ENCODE measurements at regions not wholly inside any gene's neighbourhood (a gene's known extent, or its start where the extent isn't known, plus 50 kb on each side); places are given as distances from the start of the nearest gene placed in this dataset.

GRCh38 chr5:35484241-35484640 lies 133.4 kb upstream of the SPEF2 start:
- intact Hi-C loops (cut with DNase I): no loop called here
- no peak overlapping the region for H3K4me3 ChIP-seq (ENCODE audit: low read length in 3 of 3)
- no peaks in the 10 kb centered on the region for H3K36me3 ChIP-seq (ENCODE audit: control insufficient read depth in 2 of 3, insufficient read depth in 3 of 3, low read length in 3 of 3)
- H3K27ac ChIP-seq (ENCODE audit: low read depth in 2 of 2, low read length in 2 of 2): peak overlapping the region; percentile 40 to 51
- TF ChIP-seq, protein P1, sequence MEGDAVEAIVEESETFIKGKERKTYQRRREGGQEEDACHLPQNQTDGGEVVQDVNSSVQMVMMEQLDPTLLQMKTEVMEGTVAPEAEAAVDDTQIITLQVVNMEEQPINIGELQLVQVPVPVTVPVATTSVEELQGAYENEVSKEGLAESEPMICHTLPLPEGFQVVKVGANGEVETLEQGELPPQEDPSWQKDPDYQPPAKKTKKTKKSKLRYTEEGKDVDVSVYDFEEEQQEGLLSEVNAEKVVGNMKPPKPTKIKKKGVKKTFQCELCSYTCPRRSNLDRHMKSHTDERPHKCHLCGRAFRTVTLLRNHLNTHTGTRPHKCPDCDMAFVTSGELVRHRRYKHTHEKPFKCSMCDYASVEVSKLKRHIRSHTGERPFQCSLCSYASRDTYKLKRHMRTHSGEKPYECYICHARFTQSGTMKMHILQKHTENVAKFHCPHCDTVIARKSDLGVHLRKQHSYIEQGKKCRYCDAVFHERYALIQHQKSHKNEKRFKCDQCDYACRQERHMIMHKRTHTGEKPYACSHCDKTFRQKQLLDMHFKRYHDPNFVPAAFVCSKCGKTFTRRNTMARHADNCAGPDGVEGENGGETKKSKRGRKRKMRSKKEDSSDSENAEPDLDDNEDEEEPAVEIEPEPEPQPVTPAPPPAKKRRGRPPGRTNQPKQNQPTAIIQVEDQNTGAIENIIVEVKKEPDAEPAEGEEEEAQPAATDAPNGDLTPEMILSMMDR (IDR thresholded peaks at IDR 0.05; ENCODE audit: borderline replicate concordance, extremely low read depth, insufficient read depth): no peak
- H3K4me1 ChIP-seq (ENCODE audit: control insufficient read depth in 2 of 3, insufficient read depth in 2 of 3, low read depth in 1 of 3, low read length in 3 of 3): peaks cover 4 to 34% (median 4%) of the 10 kb centered on the region in 3 donors
- peak overlapping the region in 1 of 3 donors; percentile 8 for H3K9ac ChIP-seq (ENCODE audit: low read length in 3 of 3)
- DNase-seq (no peak), FAIRE-seq (no peak)
- no peaks in the 10 kb centered on the region for H3K27me3 ChIP-seq (ENCODE audit: control insufficient read depth, insufficient read depth, low read length)
- no peaks in the 10 kb centered on the region for H3K9me3 ChIP-seq (ENCODE audit: control insufficient read depth in 2 of 3, insufficient read depth in 1 of 3, low read length in 3 of 3)

DNA sequence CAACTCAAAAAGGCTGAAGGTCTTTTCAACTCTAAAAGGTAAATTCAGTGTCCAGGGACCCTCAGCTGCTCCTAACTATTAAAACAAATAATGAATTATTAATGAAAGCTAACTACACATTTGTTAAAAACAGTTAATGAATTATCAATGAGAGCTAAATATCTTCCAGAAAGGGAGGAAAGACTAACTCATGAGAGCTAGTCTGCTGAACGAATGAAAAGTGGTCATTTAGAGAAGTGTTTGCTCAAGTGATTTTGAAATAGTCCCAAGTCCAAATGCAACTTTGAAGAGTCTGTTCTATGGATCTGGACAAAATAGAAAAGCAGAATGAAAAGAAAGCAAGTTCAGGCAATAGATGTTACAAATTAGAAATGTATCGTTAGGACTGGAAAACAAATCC lies 133.9 kb upstream of the SPEF2 start:
- H3K36me3 ChIP-seq (ENCODE audit: control insufficient read depth in 2 of 3, insufficient read depth in 3 of 3, low read length in 3 of 3): no peaks in the 10 kb centered on the region
- no peak overlapping the region for H3K9ac ChIP-seq (ENCODE audit: low read length in 3 of 3)
- intact Hi-C loops (cut with DNase I): no loop called here
- no peak overlapping the region for H3K4me3 ChIP-seq (ENCODE audit: low read length in 3 of 3)
- FAIRE-seq: peak; percentile 96
- H3K4me1 ChIP-seq (ENCODE audit: control insufficient read depth in 2 of 3, insufficient read depth in 2 of 3, low read depth in 1 of 3, low read length in 3 of 3): peaks cover 4 to 34% (median 4%) of the 10 kb centered on the region in 3 donors
- TF ChIP-seq, protein P1 (IDR thresholded peaks at IDR 0.05; ENCODE audit: borderline replicate concordance, extremely low read depth, insufficient read depth): no peak
- H3K27ac ChIP-seq (ENCODE audit: low read depth in 2 of 2, low read length in 2 of 2): no peak overlapping the region
- H3K9me3 ChIP-seq (ENCODE audit: control insufficient read depth in 2 of 3, insufficient read depth in 1 of 3, low read length in 3 of 3): no peaks in the 10 kb centered on the region
- no peaks in the 10 kb centered on the region for H3K27me3 ChIP-seq (ENCODE audit: control insufficient read depth, insufficient read depth, low read length)
- peak in 2 of 5 donors; percentile 40 to 69 for DNase-seq

GRCh38 chr5:35483191-35483590 lies 134.5 kb upstream of the SPEF2 start:
- FAIRE-seq: no peak
- TF ChIP-seq, protein P1 (IDR thresholded peaks at IDR 0.05; ENCODE audit: borderline replicate concordance, extremely low read depth, insufficient read depth): no peak
- no peak overlapping the region for H3K27ac ChIP-seq (ENCODE audit: low read depth in 2 of 2, low read length in 2 of 2)

GRCh38 chr5:35482167-35482755 lies 135.4 kb upstream of the SPEF2 start:
- intact Hi-C loops (cut with DNase I): no loop called here
- FAIRE-seq: no peak

More at GRCh38 chr5:35483191-35483590, 134.5 kb upstream of the SPEF2 start:
- peak in 2 of 5 donors; percentile 48 to 81 for DNase-seq
- no peak overlapping the region for H3K4me3 ChIP-seq (ENCODE audit: low read length in 3 of 3)
- peaks cover 4 to 34% (median 4%) of the 10 kb centered on the region in 3 donors for H3K4me1 ChIP-seq (ENCODE audit: control insufficient read depth in 2 of 3, insufficient read depth in 2 of 3, low read depth in 1 of 3, low read length in 3 of 3)
- H3K9me3 ChIP-seq (ENCODE audit: control insufficient read depth in 2 of 3, insufficient read depth in 1 of 3, low read length in 3 of 3): no peaks in the 10 kb centered on the region
- no peaks in the 10 kb centered on the region for H3K27me3 ChIP-seq (ENCODE audit: control insufficient read depth, insufficient read depth, low read length)
- intact Hi-C loops (cut with DNase I): no loop called here
- H3K9ac ChIP-seq (ENCODE audit: low read length in 3 of 3): no peak overlapping the region
- no peaks in the 10 kb centered on the region for H3K36me3 ChIP-seq (ENCODE audit: control insufficient read depth in 2 of 3, insufficient read depth in 3 of 3, low read length in 3 of 3)

More at GRCh38 chr5:35482167-35482755, 135.4 kb upstream of the SPEF2 start:
- no peaks in the 10 kb centered on the region for H3K9me3 ChIP-seq (ENCODE audit: control insufficient read depth in 2 of 3, insufficient read depth in 1 of 3, low read length in 3 of 3)
- no peak overlapping the region for H3K9ac ChIP-seq (ENCODE audit: low read length in 3 of 3)
- H3K36me3 ChIP-seq (ENCODE audit: control insufficient read depth in 2 of 3, insufficient read depth in 3 of 3, low read length in 3 of 3): no peaks in the 10 kb centered on the region
- TF ChIP-seq, protein P1 (IDR thresholded peaks at IDR 0.05; ENCODE audit: borderline replicate concordance, extremely low read depth, insufficient read depth): no peak
- peak overlapping the region in 1 of 2 donors; percentile 40 for H3K27ac ChIP-seq (ENCODE audit: low read depth in 2 of 2, low read length in 2 of 2)
- H3K4me3 ChIP-seq (ENCODE audit: low read length in 3 of 3): no peak overlapping the region
- no peak for DNase-seq
- H3K4me1 ChIP-seq (ENCODE audit: control insufficient read depth in 2 of 3, insufficient read depth in 2 of 3, low read depth in 1 of 3, low read length in 3 of 3): peaks cover 4 to 34% (median 4%) of the 10 kb centered on the region in 3 donors
- no peaks in the 10 kb centered on the region for H3K27me3 ChIP-seq (ENCODE audit: control insufficient read depth, insufficient read depth, low read length)
